HG03045 (cell line): ENCODE measurements at regions not wholly inside any gene's neighbourhood (a gene's known extent, or its start where the extent isn't known, plus 50 kb on each side); places are given as distances from the start of the nearest gene placed in this dataset.

ENCODE experiments used
- ATAC-seq: cut with Tn5 transposase; IDR thresholded peaks from one replicate; pipeline ENCODE4 v1.9.1; 2021; ENCODE audit warnings: mild to moderate bottlenecking, moderate library complexity; ENCODE audit not compliant: unreplicated experiment

DNA sequence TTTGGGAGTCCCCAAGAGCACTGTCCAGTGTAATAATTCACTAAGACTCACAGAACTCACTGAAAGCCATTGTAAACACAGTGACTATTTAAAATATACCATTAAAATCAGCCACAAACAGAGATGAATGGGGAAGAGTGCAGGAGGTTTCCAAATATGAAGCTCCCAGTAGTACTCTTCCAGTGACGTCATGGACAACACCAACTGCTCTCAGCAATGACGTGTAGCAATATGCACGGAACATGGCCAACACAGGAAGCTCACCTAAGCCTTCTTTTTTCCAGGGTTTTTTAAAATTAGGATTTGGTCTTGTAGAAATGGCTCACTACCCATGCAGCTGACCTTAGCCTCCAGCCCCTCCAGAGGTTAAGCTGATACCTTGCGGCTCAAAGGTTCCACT lies 1224.1 kb upstream of the CADM2 start:
- ATAC-seq = no peak

GRCh38 chr3:83738202-83738601 lies 1220.6 kb upstream of the CADM2 start:
- ATAC-seq = no peak

- ATAC-seq = no peak
Measured at GRCh38 chr3:83740504-83740903, 1218.3 kb upstream of the CADM2 start.

DNA sequence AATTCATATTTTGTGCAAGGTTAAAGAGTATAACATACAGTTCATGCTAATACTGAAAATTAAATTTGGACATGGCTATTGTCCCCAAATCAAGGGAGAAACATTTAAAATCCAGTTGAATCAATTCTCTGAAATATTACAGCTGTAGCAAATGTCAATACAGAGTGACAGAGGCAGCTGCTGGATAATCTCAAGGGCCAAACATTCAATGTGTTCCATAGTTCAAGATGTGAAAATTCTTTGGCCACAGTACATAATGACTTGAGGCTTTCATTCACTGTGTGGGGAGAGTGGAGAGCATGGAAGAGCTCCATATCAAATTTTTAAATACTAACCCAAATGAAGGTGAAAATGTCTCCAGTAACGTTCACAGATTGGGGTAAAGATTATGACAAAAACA lies 1192.8 kb upstream of the CADM2 start:
- ATAC-seq = no peak

GRCh38 chr3:83769791-83770663 lies 1188.8 kb upstream of the CADM2 start:
- no peak for ATAC-seq

- ATAC-seq = no peak
Measured at GRCh38 chr3:83770664-83771402, 1188.0 kb upstream of the CADM2 start.

DNA sequence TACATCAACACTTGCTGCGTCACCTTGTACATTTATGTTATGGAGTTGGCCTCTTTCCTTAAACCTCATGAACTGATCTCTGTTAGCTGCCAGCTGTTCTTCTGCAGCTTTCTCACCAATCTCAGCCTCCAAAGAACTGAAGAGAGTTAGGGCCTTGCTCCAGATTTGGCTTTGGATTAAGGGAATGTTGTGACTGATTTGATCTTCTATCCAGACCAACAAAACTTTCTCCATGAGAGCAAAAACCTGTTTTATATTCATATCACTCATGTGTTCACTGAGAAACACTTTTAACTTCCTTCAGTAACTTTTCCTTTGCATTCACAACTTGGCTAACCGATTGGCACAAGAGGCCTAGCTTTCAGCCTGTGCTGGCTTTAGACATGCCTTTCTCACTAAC lies 1156.0 kb upstream of the CADM2 start:
- no peak for ATAC-seq

GRCh38 chr3:83807511-83807910 lies 1151.3 kb upstream of the CADM2 start:
- no peak for ATAC-seq

GRCh38 chr3:83813176-83813575 lies 1145.6 kb upstream of the CADM2 start:
- ATAC-seq = no peak

GRCh38 chr3:83816653-83817052 lies 1142.1 kb upstream of the CADM2 start:
- no peak for ATAC-seq

GRCh38 chr3:83821506-83821905 lies 1137.3 kb upstream of the CADM2 start:
- no peak for ATAC-seq

DNA sequence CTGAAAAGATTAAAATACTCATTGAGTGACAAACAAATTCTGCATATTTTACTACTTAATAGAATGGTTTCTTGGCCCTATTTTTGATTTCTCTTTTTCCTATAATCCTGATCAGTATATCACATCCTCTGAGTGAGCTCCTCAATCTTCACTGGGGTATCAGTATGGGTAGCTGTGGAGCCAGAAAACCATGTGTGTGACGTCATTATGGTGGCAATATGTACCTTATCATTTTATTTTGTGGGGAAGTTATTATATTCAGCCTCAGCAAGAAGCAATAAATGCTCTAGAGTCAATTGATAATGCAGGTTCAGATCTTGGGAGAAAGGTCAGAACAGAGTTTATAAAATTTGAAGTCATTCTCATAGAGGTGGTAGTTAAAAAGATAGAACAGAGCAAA lies 1135.7 kb upstream of the CADM2 start:
- ATAC-seq = no peak

- ATAC-seq = no peak
Measured at GRCh38 chr3:83835040-83835439, 1123.7 kb upstream of the CADM2 start.

DNA sequence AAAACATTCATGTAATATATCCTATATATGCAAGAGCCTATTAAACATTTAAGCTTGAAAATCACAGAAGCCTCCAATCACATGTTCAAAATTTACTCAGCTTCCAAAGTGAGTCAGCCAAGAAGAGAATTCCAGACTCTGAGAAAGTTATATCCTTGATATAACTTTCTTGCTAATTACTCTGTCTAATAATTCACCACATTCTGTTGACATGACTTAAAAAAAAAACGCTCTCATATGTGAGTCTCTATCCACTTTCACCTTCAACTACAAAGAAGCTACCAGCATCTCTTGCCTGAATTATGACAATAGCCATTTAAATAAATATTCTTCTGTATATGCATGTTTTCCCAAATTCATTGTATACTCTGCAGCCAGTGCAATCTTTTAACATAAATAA lies 1116.3 kb upstream of the CADM2 start:
- no peak for ATAC-seq

DNA sequence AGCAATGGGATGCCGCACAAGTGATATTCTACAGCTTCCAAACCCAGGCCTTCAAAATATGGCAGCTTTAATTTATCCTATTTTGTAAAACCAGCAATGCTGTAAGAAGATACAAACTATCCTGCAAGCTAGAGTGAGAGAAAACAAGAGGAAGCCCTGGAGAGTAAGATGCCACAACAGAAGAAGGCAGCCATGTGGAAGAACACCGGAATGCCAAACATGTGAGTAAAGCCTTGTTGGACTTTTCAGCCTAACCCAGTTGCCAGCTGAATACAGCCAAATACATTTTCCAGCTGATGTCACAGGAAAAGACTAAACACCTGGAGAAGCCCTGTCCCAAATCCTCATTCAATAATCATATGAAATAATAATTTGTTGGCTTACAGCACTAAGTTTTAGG lies 1115.1 kb upstream of the CADM2 start:
- ATAC-seq = no peak

GRCh38 chr3:83849106-83849730 lies 1109.6 kb upstream of the CADM2 start:
- ATAC-seq = no peak

DNA sequence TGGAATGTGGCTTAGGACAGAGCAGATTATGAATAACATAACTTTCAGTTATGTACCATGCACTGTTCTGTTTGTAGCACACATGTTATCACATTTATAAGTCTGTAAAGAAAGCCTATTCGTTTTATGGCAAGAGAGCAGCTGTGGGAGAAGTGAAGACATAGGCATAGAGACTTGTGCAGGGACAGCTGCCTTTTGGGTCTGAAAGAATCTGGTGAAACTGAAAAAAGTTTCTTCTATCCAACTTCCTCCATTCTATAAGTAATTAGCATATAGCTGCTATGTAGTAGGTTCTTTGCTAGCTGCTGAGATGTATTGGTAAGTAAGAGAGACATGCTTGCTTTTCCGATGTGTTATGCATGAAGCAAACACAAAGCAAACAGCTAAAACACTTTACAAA lies 1095.4 kb upstream of the CADM2 start:
- ATAC-seq = no peak

DNA sequence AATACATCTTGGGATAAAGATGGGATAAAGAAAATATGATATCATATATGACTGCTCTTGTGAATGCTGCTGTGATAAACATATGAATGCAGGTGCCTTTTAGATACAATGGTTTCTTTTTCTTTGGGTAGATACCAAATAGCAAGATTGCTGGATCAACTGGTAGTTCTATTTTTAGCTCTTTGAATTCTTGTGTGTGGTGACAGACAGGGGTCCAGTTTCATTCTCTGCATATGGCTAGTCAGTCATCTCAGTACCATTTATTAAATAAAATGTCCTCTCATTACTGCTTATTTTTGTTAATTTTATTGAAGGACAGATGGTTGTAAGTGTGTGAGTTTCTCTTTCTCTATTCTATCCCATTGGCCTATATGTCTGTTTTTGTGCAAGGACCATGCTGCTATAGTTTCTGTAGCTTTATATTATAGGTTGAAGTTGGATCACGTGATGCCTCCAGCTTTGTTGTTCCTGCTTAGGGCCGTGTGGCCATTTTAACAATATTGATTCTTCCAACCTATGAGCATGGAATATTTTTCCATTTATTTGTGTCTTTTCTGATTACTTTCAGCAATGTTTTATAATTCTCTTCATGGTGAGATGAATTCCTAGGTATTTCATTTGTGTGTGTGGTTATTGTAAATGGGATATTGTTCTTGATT lies 1089.8 kb upstream of the CADM2 start:
- ATAC-seq = no peak

- ATAC-seq = no peak
Measured at GRCh38 chr3:83873550-83873949, 1085.2 kb upstream of the CADM2 start.

- no peak for ATAC-seq
Measured at GRCh38 chr3:83877910-83878309, 1080.9 kb upstream of the CADM2 start.

- ATAC-seq = no peak
Measured at GRCh38 chr3:83882701-83883100, 1076.1 kb upstream of the CADM2 start.
